ENCODE measurements at regions not wholly inside any gene's neighbourhood (a gene's known extent, or its start where the extent isn't known, plus 50 kb on each side); places are given as distances from the start of the nearest gene placed in this dataset.
"Not testable (repeated sequence)": the region's sequence is repeated elsewhere in the genome, so short reads cannot be mapped to it uniquely, and the experiment has no call there.

DNA sequence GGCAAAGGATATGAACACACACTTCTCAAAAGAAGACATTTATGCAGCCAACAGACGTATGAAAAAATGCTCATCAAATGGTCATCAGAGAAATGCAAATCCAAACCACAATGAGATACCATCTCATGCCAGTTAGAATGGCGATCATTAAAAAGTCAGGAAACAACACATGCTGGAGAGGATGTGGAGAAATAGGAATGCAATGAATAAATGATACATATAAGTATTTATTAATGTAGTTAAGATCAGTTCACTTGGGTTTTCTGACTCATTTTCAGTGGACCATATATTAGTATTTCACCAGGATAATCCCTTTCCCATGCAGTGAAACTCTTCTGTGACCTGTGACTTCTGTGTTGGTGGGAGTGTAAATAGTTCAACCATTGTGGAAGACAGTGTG, 110.1 kb downstream of the ATXN3L start:
- H3K56ac ChIP-seq (ENCODE audit: low read length); H3K18ac ChIP-seq (ENCODE audit: low read length); H4K5ac ChIP-seq (ENCODE audit: low read length); H3K27ac ChIP-seq (ENCODE audit: low read depth, low read length); H3K4me3 ChIP-seq (ENCODE audit: low read length); H4K8ac ChIP-seq (ENCODE audit: low read depth, low read length); H2AK5ac ChIP-seq (ENCODE audit: low read length); H3K36me3 ChIP-seq (ENCODE audit: control insufficient read depth, insufficient read depth, low read length); H3K79me2 ChIP-seq (ENCODE audit: control insufficient read depth, insufficient read depth, low read length); H3K79me1 ChIP-seq (ENCODE audit: low read length); H3K23ac ChIP-seq (ENCODE audit: low read length); H2BK15ac ChIP-seq (replicated peaks; ENCODE audit: low read depth); H2BK5ac ChIP-seq (ENCODE audit: low read length); H3K27me3 ChIP-seq (ENCODE audit: insufficient read depth, low read length, poor library complexity); H3K4me1 ChIP-seq (ENCODE audit: control insufficient read depth, low read depth, low read length); H2BK120ac ChIP-seq (ENCODE audit: low read depth, low read length); H3K9ac ChIP-seq (ENCODE audit: low read length); H3K4ac ChIP-seq (ENCODE audit: low read depth, low read length); DNase-seq; H3K4me2 ChIP-seq (ENCODE audit: low read length): not testable (repeated sequence)
- WGBS (ENCODE audit: extremely low coverage, insufficient coverage, low lambda C conversion rate): no CpG with 5 or more reads among the region's 2 CpGs

GRCh38 chrX:13208281-13208935, 111.4 kb downstream of the ATXN3L start:
- no peaks in the 10 kb centered on the region for H3K79me2 ChIP-seq (ENCODE audit: control insufficient read depth, insufficient read depth, low read length)
- no peak overlapping the region for H2AK5ac ChIP-seq (ENCODE audit: low read length)
- no peak overlapping the region for H4K5ac ChIP-seq (ENCODE audit: low read length)
- H2BK15ac ChIP-seq (replicated peaks; ENCODE audit: low read depth): no peak overlapping the region
- H3K9ac ChIP-seq (ENCODE audit: low read length): no peak overlapping the region
- no peak overlapping the region for H3K4me2 ChIP-seq (ENCODE audit: low read length)
- no peak overlapping the region for H2BK5ac ChIP-seq (ENCODE audit: low read length)
- no peak overlapping the region for H4K8ac ChIP-seq (ENCODE audit: low read depth, low read length)
- no peak overlapping the region for H3K56ac ChIP-seq (ENCODE audit: low read length)
- no peaks in the 10 kb centered on the region for H3K36me3 ChIP-seq (ENCODE audit: control insufficient read depth, insufficient read depth, low read length)
- H3K27me3 ChIP-seq (ENCODE audit: insufficient read depth, low read length, poor library complexity): no peaks in the 10 kb centered on the region
- no peak overlapping the region for H3K27ac ChIP-seq (ENCODE audit: low read depth, low read length)
- no peak overlapping the region for H3K4me3 ChIP-seq (ENCODE audit: low read length)
- no peak overlapping the region for H3K23ac ChIP-seq (ENCODE audit: low read length)
- DNase-seq: no peak
- H3K4me1 ChIP-seq (ENCODE audit: control insufficient read depth, low read depth, low read length): no peaks in the 10 kb centered on the region
- no peak overlapping the region for H2BK120ac ChIP-seq (ENCODE audit: low read depth, low read length)
- H3K79me1 ChIP-seq (ENCODE audit: low read length): no peaks in the 10 kb centered on the region
- no CpG with 5 or more reads among the region's 3 CpGs for WGBS (ENCODE audit: extremely low coverage, insufficient coverage, low lambda C conversion rate)
- no peak overlapping the region for H3K18ac ChIP-seq (ENCODE audit: low read length)
- no peak overlapping the region for H3K4ac ChIP-seq (ENCODE audit: low read depth, low read length)

GRCh38 chrX:13203271-13203670, 116.6 kb downstream of the ATXN3L start:
- Histone ChIP-seq H3K36me3 (ENCODE audit: control insufficient read depth, insufficient read depth, low read length) (no peaks in the 10 kb centered on the region), H3K4me1 (ENCODE audit: control insufficient read depth, low read depth, low read length) (no peaks in the 10 kb centered on the region), H3K79me2 (ENCODE audit: control insufficient read depth, insufficient read depth, low read length) (no peaks in the 10 kb centered on the region), H4K5ac (ENCODE audit: low read length) (no peak overlapping the region), H2BK15ac (replicated peaks; ENCODE audit: low read depth) (no peak overlapping the region), H3K4ac (ENCODE audit: low read depth, low read length) (no peak overlapping the region), H3K79me1 (ENCODE audit: low read length) (no peaks in the 10 kb centered on the region), H3K18ac (ENCODE audit: low read length) (no peak overlapping the region), H3K56ac (ENCODE audit: low read length) (no peak overlapping the region), H3K23ac (ENCODE audit: low read length) (no peak overlapping the region), H3K9ac (ENCODE audit: low read length) (no peak overlapping the region), H3K27me3 (ENCODE audit: insufficient read depth, low read length, poor library complexity) (no peaks in the 10 kb centered on the region), H2BK5ac (ENCODE audit: low read length) (no peak overlapping the region), H2BK120ac (ENCODE audit: low read depth, low read length) (no peak overlapping the region), H3K4me3 (ENCODE audit: low read length) (no peak overlapping the region), H2AK5ac (ENCODE audit: low read length) (no peak overlapping the region), H3K4me2 (ENCODE audit: low read length) (no peak overlapping the region), H4K8ac (ENCODE audit: low read depth, low read length) (no peak overlapping the region), H3K27ac (ENCODE audit: low read depth, low read length) (no peak overlapping the region)
- no CpG with 5 or more reads among the region's 5 CpGs for WGBS (ENCODE audit: extremely low coverage, insufficient coverage, low lambda C conversion rate)
- DNase-seq: no peak

DNA sequence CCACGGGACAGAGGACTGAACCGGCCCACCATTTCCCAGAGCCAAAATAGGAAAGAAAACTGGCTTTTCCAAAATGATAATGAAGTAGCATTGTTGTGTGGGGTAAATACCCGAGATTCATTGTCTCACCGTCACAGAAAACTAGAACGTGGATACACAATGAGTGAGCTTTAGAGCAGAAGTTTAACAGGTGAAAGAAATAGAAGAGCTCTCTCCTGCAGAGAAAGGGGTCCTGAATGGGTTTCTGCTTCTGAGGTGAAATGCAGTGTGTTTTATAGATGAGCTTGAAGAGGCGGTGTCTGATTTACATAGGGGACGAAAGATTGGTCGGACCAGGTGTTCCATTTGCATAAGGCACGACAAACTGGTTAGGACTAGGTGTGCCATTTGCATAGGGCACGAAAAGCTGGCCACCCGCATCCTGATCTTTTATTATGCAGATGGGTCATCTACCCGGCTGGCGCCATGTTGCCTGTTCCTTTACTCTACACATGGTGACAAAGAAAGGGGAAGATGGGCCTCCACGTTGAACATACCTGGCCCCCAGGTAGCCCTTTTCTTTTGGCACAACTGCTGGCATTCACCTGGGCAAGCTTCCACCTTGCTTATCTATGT, 118.1 kb downstream of the ATXN3L start:
- H3K56ac ChIP-seq (ENCODE audit: low read length): no peak overlapping the region
- no peak overlapping the region for H3K4me3 ChIP-seq (ENCODE audit: low read length)
- DNase-seq: peak; percentile 18
- H3K4me1 ChIP-seq (ENCODE audit: control insufficient read depth, low read depth, low read length): no peaks in the 10 kb centered on the region
- H3K79me2 ChIP-seq (ENCODE audit: control insufficient read depth, insufficient read depth, low read length): no peaks in the 10 kb centered on the region
- H3K79me1 ChIP-seq (ENCODE audit: low read length): no peaks in the 10 kb centered on the region
- H3K23ac ChIP-seq (ENCODE audit: low read length): no peak overlapping the region
- H2BK5ac ChIP-seq (ENCODE audit: low read length): no peak overlapping the region
- no peak overlapping the region for H3K4ac ChIP-seq (ENCODE audit: low read depth, low read length)
- H3K27me3 ChIP-seq (ENCODE audit: insufficient read depth, low read length, poor library complexity): no peaks in the 10 kb centered on the region
- no peak overlapping the region for H2BK120ac ChIP-seq (ENCODE audit: low read depth, low read length)
- WGBS (ENCODE audit: extremely low coverage, insufficient coverage, low lambda C conversion rate): no CpG with 5 or more reads among the region's 14 CpGs
- no peak overlapping the region for H4K8ac ChIP-seq (ENCODE audit: low read depth, low read length)
- H3K18ac ChIP-seq (ENCODE audit: low read length): no peak overlapping the region
- no peak overlapping the region for H2BK15ac ChIP-seq (replicated peaks; ENCODE audit: low read depth)
- H4K5ac ChIP-seq (ENCODE audit: low read length): no peak overlapping the region
- no peak overlapping the region for H3K27ac ChIP-seq (ENCODE audit: low read depth, low read length)
- no peaks in the 10 kb centered on the region for H3K36me3 ChIP-seq (ENCODE audit: control insufficient read depth, insufficient read depth, low read length)
- H2AK5ac ChIP-seq (ENCODE audit: low read length): no peak overlapping the region
- no peak overlapping the region for H3K9ac ChIP-seq (ENCODE audit: low read length)
- H3K4me2 ChIP-seq (ENCODE audit: low read length): no peak overlapping the region

DNA sequence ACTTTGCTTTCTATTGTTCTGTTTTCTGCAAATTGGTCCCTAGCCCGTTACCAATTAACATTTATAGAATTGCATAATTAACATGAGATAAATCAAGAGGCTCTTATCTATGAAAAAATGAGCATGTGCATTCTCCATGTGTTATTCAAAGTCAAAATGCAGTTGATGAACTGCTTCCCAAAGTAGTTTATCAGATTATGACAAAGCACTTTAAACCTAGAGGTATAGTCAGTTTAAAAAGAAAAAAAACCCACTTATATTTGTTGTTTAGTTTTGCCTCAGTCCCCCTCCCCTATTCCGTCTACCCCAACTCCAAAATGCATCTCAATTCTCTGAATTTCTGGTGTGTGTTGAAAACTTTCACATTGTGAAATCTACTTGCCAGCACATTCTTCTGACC, 119.5 kb downstream of the ATXN3L start:
- Histone ChIP-seq H3K23ac (ENCODE audit: low read length) (no peak overlapping the region), H3K9ac (ENCODE audit: low read length) (no peak overlapping the region), H2BK15ac (replicated peaks; ENCODE audit: low read depth) (no peak overlapping the region), H3K56ac (ENCODE audit: low read length) (no peak overlapping the region), H3K27ac (ENCODE audit: low read depth, low read length) (no peak overlapping the region), H3K79me1 (ENCODE audit: low read length) (no peaks in the 10 kb centered on the region), H3K27me3 (ENCODE audit: insufficient read depth, low read length, poor library complexity) (no peaks in the 10 kb centered on the region), H3K4me1 (ENCODE audit: control insufficient read depth, low read depth, low read length) (no peaks in the 10 kb centered on the region), H3K4ac (ENCODE audit: low read depth, low read length) (no peak overlapping the region), H3K4me2 (ENCODE audit: low read length) (no peak overlapping the region), H2AK5ac (ENCODE audit: low read length) (no peak overlapping the region), H4K5ac (ENCODE audit: low read length) (no peak overlapping the region), H3K36me3 (ENCODE audit: control insufficient read depth, insufficient read depth, low read length) (no peaks in the 10 kb centered on the region), H2BK5ac (ENCODE audit: low read length) (no peak overlapping the region), H3K4me3 (ENCODE audit: low read length) (no peak overlapping the region), H4K8ac (ENCODE audit: low read depth, low read length) (no peak overlapping the region), H3K79me2 (ENCODE audit: control insufficient read depth, insufficient read depth, low read length) (no peaks in the 10 kb centered on the region), H2BK120ac (ENCODE audit: low read depth, low read length) (no peak overlapping the region), H3K18ac (ENCODE audit: low read length) (no peak overlapping the region)
- DNase-seq: no peak
- WGBS (ENCODE audit: extremely low coverage, insufficient coverage, low lambda C conversion rate): no CpG with 5 or more reads among the region's 2 CpGs

- no peak overlapping the region for H3K27ac ChIP-seq (ENCODE audit: low read depth, low read length)
- no peak overlapping the region for H3K18ac ChIP-seq (ENCODE audit: low read length)
- H3K79me2 ChIP-seq (ENCODE audit: control insufficient read depth, insufficient read depth, low read length): no peaks in the 10 kb centered on the region
- H2BK5ac ChIP-seq (ENCODE audit: low read length): no peak overlapping the region
- H2BK15ac ChIP-seq (replicated peaks; ENCODE audit: low read depth): no peak overlapping the region
- no peak overlapping the region for H3K23ac ChIP-seq (ENCODE audit: low read length)
- H4K8ac ChIP-seq (ENCODE audit: low read depth, low read length): no peak overlapping the region
- no peaks in the 10 kb centered on the region for H3K27me3 ChIP-seq (ENCODE audit: insufficient read depth, low read length, poor library complexity)
- H3K9ac ChIP-seq (ENCODE audit: low read length): no peak overlapping the region
- no peak for DNase-seq
- H3K79me1 ChIP-seq (ENCODE audit: low read length): no peaks in the 10 kb centered on the region
- no peak overlapping the region for H2BK120ac ChIP-seq (ENCODE audit: low read depth, low read length)
- H3K36me3 ChIP-seq (ENCODE audit: control insufficient read depth, insufficient read depth, low read length): no peaks in the 10 kb centered on the region
- no peak overlapping the region for H4K5ac ChIP-seq (ENCODE audit: low read length)
- no peak overlapping the region for H3K56ac ChIP-seq (ENCODE audit: low read length)
- no CpG with 5 or more reads among the region's 3 CpGs for WGBS (ENCODE audit: extremely low coverage, insufficient coverage, low lambda C conversion rate)
- H3K4ac ChIP-seq (ENCODE audit: low read depth, low read length): no peak overlapping the region
- no peak overlapping the region for H2AK5ac ChIP-seq (ENCODE audit: low read length)
- H3K4me2 ChIP-seq (ENCODE audit: low read length): no peak overlapping the region
- H3K4me3 ChIP-seq (ENCODE audit: low read length): no peak overlapping the region
- no peaks in the 10 kb centered on the region for H3K4me1 ChIP-seq (ENCODE audit: control insufficient read depth, low read depth, low read length)
Observed at GRCh38 chrX:13198762-13199064, 121.1 kb downstream of the ATXN3L start.
